ENCODE measurements at regions not wholly inside any gene's neighbourhood (a gene's known extent, or its start where the extent isn't known, plus 50 kb on each side); places are given as distances from the start of the nearest gene placed in this dataset.
"Not testable (repeated sequence)": the region's sequence is repeated elsewhere in the genome, so short reads cannot be mapped to it uniquely, and the experiment has no call there.

DNA sequence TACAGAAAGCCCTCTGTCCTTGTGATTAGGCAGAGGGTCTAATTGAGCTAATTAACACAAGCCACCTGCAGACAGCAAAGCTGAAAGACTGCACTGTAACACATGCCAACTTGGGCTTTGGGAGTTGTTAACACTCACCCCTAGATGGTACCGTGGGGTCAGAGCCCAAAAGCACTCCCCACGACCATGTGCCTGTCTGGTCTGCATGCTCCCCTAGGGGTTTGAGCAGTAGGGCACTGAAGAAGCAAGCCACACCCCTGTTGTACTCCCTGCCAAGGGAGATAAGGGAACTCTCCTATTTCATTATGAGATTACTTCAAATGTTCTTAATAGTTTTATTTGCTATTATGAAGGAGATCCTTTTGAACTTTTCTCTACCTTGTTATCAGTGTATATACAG is 560.1 kb upstream of the FSHR start:
- TF ChIP-seq, protein P1, sequence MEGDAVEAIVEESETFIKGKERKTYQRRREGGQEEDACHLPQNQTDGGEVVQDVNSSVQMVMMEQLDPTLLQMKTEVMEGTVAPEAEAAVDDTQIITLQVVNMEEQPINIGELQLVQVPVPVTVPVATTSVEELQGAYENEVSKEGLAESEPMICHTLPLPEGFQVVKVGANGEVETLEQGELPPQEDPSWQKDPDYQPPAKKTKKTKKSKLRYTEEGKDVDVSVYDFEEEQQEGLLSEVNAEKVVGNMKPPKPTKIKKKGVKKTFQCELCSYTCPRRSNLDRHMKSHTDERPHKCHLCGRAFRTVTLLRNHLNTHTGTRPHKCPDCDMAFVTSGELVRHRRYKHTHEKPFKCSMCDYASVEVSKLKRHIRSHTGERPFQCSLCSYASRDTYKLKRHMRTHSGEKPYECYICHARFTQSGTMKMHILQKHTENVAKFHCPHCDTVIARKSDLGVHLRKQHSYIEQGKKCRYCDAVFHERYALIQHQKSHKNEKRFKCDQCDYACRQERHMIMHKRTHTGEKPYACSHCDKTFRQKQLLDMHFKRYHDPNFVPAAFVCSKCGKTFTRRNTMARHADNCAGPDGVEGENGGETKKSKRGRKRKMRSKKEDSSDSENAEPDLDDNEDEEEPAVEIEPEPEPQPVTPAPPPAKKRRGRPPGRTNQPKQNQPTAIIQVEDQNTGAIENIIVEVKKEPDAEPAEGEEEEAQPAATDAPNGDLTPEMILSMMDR (IDR thresholded peaks at IDR 0.05), result no peak
- no peak for TF ChIP-seq POLR2A (IDR thresholded peaks at IDR 0.05)
- no peak for TF ChIP-seq POLR2AphosphoS5 (IDR thresholded peaks at IDR 0.05)
- Histone ChIP-seq H3K27ac (no peak overlapping the region), H3K4me1 (replicated peaks) (no peaks in the 10 kb centered on the region), H3K27me3 (replicated peaks; ENCODE audit: insufficient read depth) (no peaks in the 10 kb centered on the region), H3K4me3 (no peak overlapping the region), H3K9me3 (no peaks in the 10 kb centered on the region), H3K36me3 (no peaks in the 10 kb centered on the region)
- intact Hi-C loops (cut with DNase I), result no loop called here
- WGBS, result 67% methylated on average over 2 of the region's 2 CpGs
- DNase-seq (ENCODE audit: low spot score), result no peak

DNA sequence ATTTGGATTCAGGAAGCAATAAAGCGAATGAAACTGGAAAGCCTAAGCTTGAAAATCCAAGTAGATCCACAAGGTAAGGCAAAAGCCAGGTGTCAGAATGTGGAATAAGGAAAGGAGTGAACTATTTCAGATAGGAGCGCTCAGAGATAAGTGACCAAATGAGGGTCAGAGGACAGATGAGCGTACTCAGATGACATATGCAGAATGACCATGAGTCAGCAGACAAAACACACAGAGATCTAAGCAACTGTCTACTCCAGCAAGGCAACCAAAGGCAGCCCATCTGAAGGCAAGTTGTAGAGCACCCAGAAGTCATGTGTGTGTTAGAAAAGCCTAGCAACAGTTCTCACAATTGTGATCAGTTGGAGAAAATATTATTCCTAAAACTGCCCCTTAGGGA is 548.4 kb upstream of the FSHR start:
- no peaks in the 10 kb centered on the region for H3K9me3 ChIP-seq
- H3K27me3 ChIP-seq (replicated peaks; ENCODE audit: insufficient read depth), result no peaks in the 10 kb centered on the region
- no peak overlapping the region for H3K27ac ChIP-seq
- intact Hi-C loops (cut with DNase I), result no loop called here
- 95% methylated on average over 3 of the region's 3 CpGs for WGBS
- H3K4me1 ChIP-seq (replicated peaks), result no peaks in the 10 kb centered on the region
- no peak overlapping the region for H3K4me3 ChIP-seq
- TF ChIP-seq, protein P1 (IDR thresholded peaks at IDR 0.05), result no peak
- TF ChIP-seq POLR2A (IDR thresholded peaks at IDR 0.05) (no peak), POLR2AphosphoS5 (IDR thresholded peaks at IDR 0.05) (no peak)
- no peak for DNase-seq (ENCODE audit: low spot score)
- H3K36me3 ChIP-seq, result no peaks in the 10 kb centered on the region

DNA sequence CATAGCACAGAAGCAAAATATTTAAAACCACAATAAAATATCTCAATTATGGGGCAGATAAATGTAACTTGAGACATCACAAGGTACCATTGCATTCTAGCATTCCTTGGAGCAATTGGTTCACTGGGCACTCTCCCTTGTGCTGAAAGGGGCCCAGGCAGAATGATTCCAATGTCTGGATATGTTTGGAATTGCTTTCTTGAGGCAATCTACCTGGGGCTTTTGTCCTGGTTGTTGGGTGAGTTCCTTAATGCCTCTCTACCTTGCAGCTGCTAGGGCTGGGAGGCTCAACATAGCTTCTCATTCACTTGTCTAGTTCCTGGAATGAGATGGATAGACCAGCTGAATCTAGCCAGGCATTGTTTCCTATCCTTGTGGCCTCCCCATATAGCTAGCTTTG is 539.6 kb upstream of the FSHR start:
- DNase-seq (ENCODE audit: low spot score), result no peak
- no peaks in the 10 kb centered on the region for H3K4me1 ChIP-seq (replicated peaks)
- no peak overlapping the region for H3K27ac ChIP-seq
- intact Hi-C loops (cut with DNase I), result no loop called here
- no peak for TF ChIP-seq POLR2AphosphoS5 (IDR thresholded peaks at IDR 0.05)
- TF ChIP-seq POLR2A (IDR thresholded peaks at IDR 0.05), result no peak
- TF ChIP-seq, protein P1 (IDR thresholded peaks at IDR 0.05), result no peak
- H3K4me3 ChIP-seq, result no peak overlapping the region
- H3K27me3 ChIP-seq (replicated peaks; ENCODE audit: insufficient read depth), result no peaks in the 10 kb centered on the region
- no peaks in the 10 kb centered on the region for H3K36me3 ChIP-seq
- H3K9me3 ChIP-seq, result no peaks in the 10 kb centered on the region

DNA sequence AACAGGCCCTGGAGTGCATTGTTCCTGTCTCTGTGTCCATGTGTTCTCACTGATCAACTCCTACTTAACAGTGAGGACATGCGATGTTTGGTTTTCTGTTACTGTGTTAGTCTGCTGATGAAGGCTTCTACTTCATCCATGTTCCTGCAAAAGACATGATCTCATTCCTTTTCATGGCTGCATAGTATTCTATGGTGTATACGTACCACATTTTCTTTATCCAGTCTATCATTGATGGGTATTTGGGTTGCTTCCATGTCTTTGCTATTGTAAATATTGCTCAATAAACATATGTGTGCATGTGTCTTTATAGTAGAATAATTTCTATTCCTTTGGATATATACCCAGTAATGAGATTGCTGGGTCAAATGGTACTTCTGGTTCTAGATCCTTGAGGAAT is 537.7 kb upstream of the FSHR start:
- H3K36me3 ChIP-seq; H3K4me1 ChIP-seq (replicated peaks); H3K4me3 ChIP-seq; H3K27ac ChIP-seq; DNase-seq (ENCODE audit: low spot score); H3K9me3 ChIP-seq; H3K27me3 ChIP-seq (replicated peaks; ENCODE audit: insufficient read depth); intact Hi-C loops (cut with DNase I): not testable (repeated sequence)
- 99% methylated on average over 2 of the region's 2 CpGs for WGBS

DNA sequence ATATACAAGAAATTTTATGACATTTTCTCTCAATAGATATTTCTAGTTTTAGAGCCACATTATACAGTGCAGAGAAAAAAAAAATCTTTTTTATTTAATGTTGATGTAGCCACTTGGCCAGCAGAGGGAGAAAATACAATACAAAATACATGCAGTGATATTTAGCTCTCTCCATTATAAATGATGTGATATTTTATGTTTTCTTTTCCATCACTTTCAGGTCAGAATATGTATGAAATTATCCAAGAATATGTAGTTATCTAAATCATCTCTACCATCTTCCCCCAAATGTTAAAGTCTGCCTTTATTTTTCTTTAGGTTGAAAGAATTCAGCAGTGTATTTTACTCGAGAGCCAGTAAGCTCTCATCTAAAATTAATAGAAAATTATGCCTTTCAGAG is 533.6 kb upstream of the FSHR start:
- Histone ChIP-seq H3K27ac (no peak overlapping the region), H3K4me3 (no peak overlapping the region), H3K27me3 (replicated peaks; ENCODE audit: insufficient read depth) (no peaks in the 10 kb centered on the region), H3K9me3 (no peaks in the 10 kb centered on the region), H3K4me1 (replicated peaks) (no peaks in the 10 kb centered on the region), H3K36me3 (no peaks in the 10 kb centered on the region)
- WGBS, result 83% methylated on average over 1 of the region's 1 CpG
- DNase-seq (ENCODE audit: low spot score), result no peak
- intact Hi-C loops (cut with DNase I), result no loop called here
- TF ChIP-seq POLR2AphosphoS5 (IDR thresholded peaks at IDR 0.05), result no peak
- TF ChIP-seq, protein P1 (IDR thresholded peaks at IDR 0.05), result peak in 3 of 4 experiments; percentile 24 to 61 (median 51)
- TF ChIP-seq POLR2A (IDR thresholded peaks at IDR 0.05), result no peak
